AG09309 (cell line): ENCODE measurements at regions not wholly inside any gene's neighbourhood (a gene's known extent, or its start where the extent isn't known, plus 50 kb on each side); places are given as distances from the start of the nearest gene placed in this dataset.

ENCODE experiments used
- DNase-seq: peaks from one replicate; pipeline ENCODE4 v3.0.0-alpha.2; 2010; ENCODE audit warnings: low read depth
- H3K4me3 ChIP-seq: 2 replicates; pipeline ENCODE4 v1.5.1; 2011; ENCODE audit warnings: mild to moderate bottlenecking, low read depth, low read length, moderate library complexity; ENCODE audit not compliant: control insufficient read depth
- TF ChIP-seq, protein P1 (sequence below): IDR thresholded peaks from 2 replicates; pipeline ENCODE4 v1.5.1; 2011; ENCODE audit warnings: mild to moderate bottlenecking, low read depth, low read length, inconsistent platforms; ENCODE audit not compliant: insufficient read depth, control insufficient read depth; ENCODE audit errors: missing control alignments

DNA sequence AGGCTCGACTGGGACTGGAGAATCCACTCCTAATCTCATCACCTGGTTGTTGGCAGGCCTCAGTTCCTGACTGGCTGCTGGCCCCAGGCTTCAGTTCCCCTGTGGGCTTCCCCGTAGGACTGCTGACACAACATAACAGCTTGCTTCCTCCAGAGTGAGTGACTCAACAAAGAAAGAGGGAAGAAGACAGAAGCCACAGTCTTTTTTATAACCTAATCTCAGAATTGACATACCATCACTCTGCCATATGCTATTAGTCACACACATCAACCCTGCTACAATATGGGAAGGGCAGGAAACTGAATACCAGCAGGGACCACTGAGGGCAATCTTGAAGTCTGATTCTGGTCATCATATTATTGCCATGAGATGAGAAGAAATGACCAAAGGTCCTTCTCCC lies 76.8 kb upstream of the SLC14A2 start:
- DNase-seq, result no peak
- no peak overlapping the region for H3K4me3 ChIP-seq
- TF ChIP-seq, protein P1, sequence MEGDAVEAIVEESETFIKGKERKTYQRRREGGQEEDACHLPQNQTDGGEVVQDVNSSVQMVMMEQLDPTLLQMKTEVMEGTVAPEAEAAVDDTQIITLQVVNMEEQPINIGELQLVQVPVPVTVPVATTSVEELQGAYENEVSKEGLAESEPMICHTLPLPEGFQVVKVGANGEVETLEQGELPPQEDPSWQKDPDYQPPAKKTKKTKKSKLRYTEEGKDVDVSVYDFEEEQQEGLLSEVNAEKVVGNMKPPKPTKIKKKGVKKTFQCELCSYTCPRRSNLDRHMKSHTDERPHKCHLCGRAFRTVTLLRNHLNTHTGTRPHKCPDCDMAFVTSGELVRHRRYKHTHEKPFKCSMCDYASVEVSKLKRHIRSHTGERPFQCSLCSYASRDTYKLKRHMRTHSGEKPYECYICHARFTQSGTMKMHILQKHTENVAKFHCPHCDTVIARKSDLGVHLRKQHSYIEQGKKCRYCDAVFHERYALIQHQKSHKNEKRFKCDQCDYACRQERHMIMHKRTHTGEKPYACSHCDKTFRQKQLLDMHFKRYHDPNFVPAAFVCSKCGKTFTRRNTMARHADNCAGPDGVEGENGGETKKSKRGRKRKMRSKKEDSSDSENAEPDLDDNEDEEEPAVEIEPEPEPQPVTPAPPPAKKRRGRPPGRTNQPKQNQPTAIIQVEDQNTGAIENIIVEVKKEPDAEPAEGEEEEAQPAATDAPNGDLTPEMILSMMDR, result no peak

DNA sequence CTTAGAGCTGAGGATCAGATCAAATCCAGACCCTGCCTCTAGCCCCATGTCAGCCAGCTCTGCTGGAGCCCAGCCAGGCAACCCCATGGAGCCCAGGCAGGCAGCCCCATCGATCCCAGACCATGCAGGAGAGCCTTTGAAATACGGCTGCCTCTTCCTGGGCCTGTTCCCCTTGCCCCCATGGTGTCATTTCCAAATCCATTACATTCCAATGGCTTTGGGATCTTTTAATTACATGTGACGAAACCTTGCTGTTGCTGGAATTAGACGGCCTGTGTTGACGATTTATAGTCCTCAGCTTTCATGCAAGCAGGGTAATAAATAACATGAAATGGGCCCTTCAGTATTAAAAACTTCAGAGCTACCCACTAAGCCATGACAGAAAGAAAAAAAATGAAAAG lies 75.8 kb upstream of the SLC14A2 start:
- H3K4me3 ChIP-seq, result no peak overlapping the region
- TF ChIP-seq, protein P1, result no peak
- DNase-seq, result peak; percentile 46

DNA sequence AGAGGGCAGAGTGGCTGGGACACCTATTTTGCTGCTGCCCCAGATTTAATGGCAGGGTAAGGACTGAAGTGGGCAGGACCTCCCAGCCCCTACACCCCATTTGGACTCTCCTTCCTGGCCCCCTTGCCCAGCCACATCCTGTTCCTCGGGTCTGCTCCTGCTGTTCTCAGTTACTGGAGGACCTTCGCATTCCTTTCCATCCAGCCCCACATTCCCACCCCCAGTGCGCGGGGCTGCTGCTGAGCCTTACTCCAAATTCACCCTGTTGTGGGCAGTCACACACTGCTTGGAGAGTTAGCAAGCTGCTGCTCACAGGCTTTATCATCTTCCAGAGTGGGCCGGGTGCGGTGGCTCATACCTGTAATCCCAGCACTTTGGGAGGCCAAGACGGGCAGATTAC lies 75.2 kb upstream of the SLC14A2 start:
- H3K4me3 ChIP-seq, result no peak overlapping the region
- DNase-seq, result peak; percentile 8
- TF ChIP-seq, protein P1, result no peak

DNA sequence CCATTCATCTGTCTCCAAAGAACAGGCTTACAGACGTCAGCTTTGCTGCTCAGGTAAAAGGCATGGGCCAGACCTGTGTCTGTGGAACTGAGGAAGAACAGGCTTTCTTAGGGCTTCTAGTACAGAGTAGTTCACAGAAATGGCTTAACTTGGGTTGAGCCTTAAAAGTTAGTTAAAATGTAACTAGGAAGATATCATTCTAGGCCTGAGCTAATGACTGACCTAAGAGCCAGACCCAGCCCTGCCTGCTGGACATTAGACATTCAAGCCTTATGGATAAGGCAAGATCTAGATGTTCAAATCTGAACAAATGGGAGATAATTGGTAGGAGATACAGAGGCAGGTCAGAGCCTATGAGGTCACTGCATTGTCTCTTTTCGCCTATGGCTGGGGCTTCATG lies 73.9 kb upstream of the SLC14A2 start:
- TF ChIP-seq, protein P1, result no peak
- DNase-seq, result no peak
- no peak overlapping the region for H3K4me3 ChIP-seq

DNA sequence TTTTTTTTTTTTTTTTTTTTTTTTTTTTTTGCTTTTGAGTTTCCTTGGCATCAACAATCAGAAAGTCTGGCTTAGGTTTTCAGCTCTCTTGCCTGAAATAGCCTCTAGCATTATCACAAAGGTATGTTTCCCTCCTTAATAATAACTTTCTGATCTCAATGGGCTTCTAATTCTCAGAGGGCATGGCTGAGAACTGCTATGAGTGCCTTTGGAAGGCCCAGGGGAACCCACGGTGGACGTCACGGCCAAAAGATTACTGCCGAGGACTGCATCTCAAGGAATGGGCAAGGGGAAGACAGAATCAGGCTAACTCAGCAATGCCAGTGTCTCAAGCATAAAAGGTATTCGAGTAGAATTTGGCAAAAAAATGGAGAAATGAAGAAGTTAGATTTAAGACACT lies 73.2 kb upstream of the SLC14A2 start:
- TF ChIP-seq, protein P1, result no peak
- no peak for DNase-seq
- H3K4me3 ChIP-seq, result no peak overlapping the region

DNA sequence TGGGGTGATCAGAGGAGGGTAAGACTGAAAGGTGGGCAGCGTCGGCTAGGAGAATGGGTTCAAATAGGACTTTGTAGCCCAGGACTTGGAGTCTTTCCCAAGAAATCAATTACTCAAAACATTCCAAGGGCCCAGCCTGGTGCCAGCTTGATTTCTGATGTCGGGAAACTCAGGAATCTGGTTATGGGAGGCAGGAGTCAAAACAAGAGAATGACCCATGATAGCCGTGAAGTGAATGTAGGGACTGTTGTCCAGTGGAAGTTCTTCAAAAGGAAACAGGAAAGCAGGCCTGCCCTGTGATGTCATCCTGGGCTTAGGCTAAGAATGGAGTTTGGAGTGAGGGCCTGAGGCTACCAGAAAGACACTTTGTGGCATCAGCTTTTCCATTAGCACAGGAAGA lies 67.4 kb upstream of the SLC14A2 start:
- no peak overlapping the region for H3K4me3 ChIP-seq
- TF ChIP-seq, protein P1, result no peak
- DNase-seq, result no peak

DNA sequence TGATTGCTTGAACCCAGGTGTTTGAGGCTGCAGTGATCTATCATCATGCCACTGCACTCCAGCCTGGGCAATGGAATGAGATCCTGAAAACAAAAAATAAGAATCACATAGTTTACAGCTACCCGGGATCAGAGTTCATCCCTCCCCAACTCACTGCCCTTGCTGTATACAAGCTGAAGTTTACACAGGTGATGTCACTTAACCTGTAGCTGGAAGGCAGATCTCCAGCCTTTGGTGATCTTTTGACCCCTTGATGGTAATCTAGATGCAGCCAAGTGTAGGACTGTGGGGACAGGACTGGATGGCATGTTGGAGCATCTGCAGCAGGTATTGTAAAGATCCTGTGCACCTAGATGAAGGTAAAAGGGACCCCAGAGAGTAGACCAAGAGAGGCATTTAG lies 66.7 kb upstream of the SLC14A2 start:
- TF ChIP-seq, protein P1, result no peak
- DNase-seq, result no peak
- H3K4me3 ChIP-seq, result no peak overlapping the region
